Activated CD4-positive, alpha-beta T cell treated with anti-CD3 and anti-CD28 coated beads, Interleukin-2, amount 50 U/mL, for 48 hours (primary cell): ENCODE measurements at regions not wholly inside any gene's neighbourhood (a gene's known extent, or its start where the extent isn't known, plus 50 kb on each side); places are given as distances from the start of the nearest gene placed in this dataset.

Experiments used
- DNase-seq, 2 experiments: peaks; one replicate each; pipeline ENCODE4 v3.0.0-alpha.2; 2020

DNA sequence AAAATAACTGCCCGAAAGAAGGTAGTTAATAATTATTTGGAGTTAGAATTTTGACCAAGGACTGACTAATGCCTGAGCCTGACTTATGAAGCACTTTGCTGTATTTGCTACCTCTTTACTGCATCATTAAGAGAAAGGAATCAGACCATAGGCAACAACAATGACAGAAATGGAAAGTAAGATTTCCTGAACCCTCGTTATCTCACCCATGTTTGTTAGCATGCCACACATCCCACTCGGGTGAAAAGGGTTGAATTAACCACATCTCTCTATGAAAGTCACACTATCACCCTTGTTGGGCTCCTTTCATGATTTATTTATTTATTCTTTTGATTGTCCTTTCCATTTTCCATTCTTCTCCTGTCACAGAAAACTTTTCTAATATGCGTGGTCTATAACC, 59.6 kb downstream of the OLIG3 start:
- no peak for DNase-seq

DNA sequence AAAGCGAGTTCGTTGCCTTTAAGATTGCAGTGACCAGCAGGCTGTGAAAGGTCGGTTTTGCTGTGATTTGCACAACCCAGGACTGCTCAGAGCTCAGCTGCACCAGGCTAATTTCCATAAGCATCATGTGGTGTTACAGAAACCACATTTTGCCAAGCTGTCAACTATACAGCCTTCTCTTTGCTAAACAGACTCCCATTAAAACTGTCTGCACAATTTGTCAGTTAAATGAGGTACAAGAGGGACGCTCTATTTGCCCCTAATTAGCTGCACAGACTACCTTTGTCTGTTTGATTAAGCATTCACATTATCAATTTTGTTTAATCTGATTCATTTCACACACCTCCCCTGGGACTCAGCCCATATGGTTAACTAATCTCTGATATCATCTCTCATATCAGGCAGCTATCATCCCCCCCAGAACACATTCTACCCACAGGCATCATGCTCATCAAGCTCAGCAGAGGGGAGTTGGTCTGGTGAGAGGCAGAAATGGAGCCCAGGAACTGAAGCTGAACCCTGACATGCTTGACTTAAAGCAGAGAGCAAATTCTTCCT, 62.1 kb downstream of the OLIG3 start:
- no peak for DNase-seq

DNA sequence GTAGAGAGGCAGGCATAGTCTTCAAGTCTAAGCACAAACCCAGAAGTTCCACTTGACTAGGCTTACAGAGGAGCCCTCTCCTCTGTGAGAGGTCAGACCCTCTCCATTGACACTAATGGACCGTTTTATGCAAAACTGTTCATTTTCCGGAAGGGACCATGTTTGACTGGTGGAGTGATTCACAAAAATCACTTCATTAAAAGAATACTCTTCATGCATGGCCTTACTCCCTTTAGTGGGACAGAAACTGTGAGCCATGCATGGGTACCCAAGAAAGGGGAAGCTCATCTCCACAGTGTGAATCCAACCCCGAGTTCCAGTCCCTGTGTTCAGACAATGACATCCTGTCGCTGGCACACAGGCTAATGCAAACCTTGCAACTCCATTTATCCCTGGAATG, 63.2 kb downstream of the OLIG3 start:
- DNase-seq: no peak

DNA sequence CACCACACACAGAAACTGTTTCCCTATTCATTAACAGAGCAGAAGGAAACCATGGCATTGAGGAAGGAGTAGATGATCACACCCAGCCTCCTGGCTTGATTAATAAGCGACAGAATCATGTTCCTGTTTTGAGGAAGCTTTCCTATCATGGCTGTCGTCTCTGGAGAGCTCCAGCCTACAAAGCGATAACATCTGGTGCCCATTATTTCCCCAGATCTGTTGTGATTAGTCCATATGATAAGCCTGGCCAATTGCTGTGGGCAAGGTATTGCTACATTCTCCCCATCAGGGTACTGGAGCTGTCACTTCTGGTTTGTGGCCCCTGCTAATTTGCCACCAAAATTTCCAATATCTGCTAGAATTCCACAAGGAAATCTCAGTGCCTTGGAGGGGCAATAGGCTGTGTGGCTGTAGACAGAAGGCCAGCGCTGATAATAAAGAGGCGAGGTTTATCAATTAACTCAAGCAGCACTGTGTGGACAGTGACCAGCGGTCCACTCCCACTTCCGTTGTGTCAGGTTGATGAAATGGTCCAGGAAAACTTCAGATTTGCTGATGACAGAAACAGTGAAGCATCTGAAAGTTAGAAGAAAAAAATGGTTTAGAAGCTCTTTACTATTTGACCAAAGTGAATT, 66.4 kb downstream of the OLIG3 start:
- DNase-seq: no peak

DNA sequence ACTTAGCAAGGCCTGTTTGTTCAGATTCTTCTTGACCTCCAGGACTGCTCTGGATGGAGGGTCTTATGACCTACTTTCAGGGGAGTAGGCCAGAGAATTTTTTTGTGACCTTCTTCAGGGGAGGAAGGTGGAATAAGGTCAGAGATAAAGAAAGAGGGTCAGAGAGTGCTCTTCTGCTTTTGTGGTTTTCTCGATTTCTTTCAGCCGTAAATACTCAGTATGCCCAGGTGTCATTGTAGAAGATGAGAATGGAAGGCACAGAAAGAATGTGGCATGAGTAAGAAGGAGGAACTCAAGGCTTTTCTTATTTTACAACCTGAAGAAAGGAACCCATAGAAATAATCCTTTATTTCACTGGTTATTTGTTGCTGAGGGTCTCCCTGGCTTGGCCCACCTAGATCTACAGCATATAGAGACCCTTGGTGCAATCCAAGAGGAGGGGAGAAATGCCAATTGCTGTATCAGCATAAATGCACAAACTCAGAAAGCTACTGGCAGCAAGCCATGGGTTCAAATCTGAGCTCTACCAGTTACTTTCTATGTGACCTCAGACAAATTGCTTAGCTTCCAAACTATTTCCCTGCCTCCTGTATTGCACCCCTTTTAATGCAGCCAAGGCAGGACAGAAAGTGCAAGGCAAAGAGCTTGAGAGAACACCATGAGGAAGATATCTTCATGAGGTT, 68.0 kb downstream of the OLIG3 start:
- no peak for DNase-seq

DNA sequence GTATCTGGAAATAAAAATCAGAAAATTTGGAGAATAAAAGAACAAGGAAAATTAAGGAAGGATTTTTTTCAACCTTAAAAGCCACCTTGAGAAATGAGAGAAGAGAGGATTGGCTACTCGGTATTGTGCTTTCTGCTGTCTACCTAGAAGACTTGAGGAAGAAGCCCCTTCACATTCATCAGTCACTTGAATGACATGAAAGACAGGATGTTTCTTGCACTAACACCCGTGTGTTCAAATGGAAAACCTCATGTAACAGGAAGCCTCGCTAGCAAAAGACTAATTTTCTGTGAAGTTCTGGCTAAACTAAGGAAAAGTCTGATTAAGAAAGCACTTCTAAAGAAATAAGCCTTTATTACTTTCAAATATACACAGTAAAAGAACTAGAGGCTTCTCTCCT, 69.9 kb downstream of the OLIG3 start:
- no peak for DNase-seq

DNA sequence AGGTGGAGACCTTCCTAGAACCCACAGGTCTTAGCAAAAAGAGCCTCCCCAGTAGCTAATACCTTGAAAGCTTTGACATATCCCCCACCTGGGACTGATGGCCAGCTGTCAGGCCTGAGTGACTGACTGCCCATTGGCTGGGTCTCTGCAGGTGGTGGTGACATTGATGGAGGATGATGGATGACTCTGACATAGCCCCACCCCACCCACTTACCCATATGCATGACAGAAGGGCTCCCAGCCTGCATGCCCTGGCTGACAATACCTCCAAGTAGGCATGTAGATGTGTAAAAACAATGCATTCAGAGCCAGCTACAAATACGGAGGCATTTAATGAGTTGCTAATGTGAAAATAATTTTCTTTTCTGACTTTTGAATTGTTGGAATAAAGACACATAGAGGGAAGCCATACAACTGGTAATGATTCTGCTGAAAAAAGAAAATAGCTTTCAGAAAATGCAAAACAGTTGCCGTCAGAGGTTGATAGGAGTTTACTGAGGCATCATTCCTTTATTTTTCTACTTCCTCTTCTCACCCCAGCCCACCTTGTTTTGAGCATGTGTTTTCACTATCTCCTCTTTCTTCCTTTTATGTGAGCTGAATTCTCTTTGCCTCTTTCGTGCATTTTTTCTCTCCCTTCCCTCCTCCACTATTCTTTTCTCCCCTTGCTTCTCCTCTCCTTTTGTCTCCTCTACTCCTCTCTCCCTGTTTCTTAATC, 70.6 kb downstream of the OLIG3 start:
- no peak for DNase-seq

DNA sequence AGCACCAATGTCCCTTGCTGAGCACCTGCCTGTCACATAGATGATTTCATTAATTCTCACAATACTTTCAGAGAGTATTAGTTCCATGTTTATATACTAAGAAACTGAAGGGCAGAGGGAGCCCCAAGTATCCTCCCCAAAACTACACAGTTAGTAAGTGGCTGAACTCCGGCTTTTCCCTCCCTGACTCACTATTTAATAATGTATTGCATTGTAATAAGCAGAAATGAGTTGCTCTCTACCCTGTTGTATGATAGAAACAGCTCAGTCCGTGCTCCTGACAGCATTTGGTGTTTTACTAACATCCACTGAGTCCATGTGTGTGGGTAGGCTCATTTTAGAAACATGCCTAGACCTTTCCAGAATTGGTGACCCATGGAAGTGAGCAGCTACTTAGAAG, 76.8 kb downstream of the OLIG3 start:
- no peak for DNase-seq

DNA sequence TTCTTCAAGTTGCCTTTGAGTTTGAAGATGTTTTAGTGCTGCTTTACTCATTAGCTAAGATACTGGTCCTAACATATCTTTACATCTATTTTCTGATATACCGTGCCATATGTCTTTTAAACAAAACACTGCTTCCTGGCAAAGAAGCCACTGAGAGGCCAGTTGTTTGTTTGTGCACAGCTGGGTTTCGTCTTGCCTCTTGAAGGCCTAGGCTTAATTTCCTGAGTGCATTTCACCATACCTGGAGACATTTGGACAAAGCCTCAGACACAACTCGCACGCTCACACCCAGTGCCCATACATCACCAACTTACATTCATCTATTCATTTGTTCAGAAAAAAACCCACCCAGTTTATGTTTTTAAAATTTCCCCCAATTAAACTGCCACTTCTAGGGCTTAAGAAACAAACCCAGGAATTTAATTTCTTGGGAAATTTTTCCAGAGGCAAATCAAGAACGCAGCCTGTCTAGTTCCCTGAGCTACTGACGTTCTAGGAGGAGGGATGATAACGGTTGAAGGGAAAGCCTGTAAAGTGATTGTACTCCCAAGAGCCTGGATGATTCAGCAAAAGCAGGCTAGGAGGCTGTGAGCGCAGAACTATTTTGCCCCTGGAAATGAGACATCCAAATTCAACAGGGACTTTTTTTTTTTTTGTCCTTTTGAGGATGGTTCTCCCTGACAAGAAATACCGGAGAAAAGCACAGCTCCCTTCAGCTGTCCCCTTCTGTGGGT, 77.7 kb downstream of the OLIG3 start:
- DNase-seq: no peak

DNA sequence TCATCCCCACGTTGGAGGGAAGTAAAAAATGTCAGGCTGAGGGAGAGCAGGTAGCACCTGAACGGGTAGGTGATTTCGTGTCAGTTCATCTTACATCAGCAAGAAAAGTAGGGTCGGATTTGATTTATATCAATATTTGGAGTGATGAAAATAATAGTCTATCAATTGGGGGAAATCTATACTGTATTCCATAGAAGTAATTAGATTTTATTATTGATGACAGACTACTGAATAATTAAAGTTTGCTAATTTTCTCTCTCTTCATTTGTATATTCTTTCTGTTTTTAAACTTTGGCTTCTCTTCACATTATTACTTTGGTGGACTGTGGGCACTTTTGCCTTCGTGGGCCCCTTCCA, 78.4 kb downstream of the OLIG3 start:
- DNase-seq: no peak

DNA sequence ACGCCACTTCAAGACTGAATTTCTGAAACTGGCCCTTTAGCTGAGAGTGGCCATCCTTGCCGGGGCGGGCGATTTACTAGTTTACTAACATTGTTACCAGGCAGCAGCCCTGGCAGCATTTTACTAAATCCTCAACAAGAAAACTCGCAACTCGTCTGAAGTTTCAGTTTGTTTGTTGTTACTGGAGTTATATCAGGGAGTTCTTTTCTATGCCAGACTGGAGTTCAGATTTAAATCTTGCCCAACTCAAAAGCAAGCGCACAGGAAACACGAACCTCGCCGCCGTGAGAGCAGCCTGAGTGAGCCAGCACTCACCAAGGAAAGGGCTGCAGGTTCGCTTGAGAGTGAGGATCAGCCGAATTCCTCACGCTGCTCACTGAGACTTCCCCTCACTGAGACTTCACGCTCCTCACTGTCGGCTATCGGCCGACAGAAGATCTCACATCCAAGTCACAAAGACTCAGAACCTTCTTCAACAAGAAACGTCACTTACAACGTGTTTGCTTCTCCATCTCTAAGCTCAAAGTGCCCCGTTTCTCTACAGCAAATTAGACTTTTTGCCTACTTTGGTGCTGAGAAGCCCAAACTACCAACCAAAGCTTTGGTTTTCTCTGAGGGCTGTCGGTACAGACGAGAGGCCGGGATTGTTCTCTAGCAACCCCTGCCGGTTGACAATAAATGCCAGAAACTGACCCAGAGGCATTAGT, 78.9 kb downstream of the OLIG3 start:
- DNase-seq: peak; percentile 59 to 67

DNA sequence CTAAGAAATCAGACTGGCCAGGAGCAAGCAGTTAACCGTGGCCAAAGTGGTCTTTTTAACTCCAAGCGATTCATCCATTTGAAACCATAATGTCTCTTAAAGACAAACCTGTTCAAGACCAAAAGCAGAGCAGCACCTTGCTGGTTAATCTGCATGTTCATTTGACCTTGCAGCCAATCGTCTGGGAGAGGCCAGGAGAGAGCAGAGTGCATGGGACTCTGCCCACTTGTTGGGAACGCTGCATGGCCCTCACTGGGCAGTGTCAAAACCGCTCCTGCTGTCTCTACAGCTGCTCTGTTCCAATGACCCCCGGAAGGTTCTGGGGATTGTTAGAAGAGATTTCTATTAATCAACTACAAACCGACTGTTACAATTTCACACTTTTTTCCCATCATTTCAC, 79.6 kb downstream of the OLIG3 start:
- DNase-seq: no peak

DNA sequence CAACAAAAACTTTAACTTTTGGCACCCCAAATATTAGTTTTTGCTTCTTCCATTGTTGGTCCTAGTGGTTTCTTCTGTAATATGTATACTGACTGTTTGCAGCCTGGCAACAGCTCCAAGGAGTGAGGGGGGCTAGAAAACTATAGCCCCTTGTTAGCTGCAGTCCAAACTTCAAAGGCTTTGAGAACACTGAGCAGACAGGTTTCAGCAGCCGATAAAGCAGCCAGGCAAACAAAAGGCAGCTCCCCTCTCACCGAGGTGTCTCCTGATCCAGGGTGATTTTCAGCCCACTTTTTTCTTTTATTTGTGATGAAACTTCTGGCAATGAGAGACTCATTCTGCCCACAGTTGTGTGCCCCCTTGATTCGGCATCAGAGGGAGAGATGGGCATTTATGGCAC, 80.7 kb downstream of the OLIG3 start:
- no peak for DNase-seq

DNA sequence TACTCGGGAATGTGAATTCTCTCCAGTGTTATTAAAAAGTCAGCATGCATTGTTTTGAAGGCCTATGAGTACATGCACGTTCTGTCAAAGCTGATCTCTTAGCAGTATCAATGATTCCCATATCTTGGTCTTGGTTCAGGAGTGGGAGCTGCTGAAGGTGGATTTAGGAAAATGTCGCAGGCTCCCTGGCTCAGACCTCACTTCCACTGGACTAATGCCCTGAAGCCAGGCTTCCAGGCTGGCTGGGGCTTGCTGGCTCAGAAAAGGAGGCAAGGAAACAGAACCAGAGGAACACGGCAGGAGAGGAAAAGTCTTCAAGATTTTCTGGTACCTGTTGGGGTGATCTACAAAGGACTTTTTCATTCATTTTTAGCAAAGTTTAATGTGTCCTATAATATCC, 81.6 kb downstream of the OLIG3 start:
- DNase-seq: no peak

DNA sequence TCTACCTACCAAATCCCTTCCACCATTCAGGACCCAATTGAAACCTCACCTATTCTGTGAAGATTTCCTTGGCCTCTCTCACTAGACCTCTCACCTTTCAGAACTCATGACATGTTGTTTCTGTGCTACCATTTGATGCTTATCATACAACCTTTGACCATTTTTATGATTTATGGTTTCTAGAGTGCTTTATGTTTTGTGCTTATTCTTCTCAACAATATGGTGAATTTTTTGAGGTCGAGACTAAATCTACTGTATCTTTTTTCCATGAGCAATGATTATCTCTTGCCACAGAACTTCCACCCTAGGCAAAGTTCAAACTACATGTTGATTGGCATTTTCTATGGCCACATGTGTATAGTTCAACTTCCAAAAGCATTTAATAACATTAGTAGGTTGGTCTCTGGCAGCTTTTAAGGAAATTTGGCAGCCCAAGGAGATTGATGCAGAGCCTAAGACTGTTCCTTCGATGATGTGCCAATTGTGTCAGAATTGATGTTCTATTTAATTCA, 84.9 kb downstream of the OLIG3 start:
- DNase-seq: no peak

DNA sequence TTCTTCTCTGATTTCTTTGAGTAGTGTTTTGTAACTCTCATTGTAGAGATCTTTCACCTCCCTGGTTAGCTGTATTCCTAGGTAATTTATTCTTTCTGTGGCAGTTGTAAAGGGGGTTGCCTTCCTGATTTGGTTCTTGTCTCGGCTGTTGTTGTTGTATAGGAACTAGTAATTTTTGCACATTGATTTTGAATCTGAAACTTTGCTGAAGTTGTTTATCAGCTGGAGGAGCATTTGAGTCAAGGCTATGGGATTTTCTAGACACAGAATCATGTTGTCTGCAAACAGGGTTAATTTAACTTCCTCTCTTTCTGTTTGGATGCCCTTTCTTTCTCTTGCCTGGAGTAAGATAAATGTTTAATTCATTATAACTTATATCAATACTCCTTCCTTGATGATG, 86.4 kb downstream of the OLIG3 start:
- no peak for DNase-seq

DNA sequence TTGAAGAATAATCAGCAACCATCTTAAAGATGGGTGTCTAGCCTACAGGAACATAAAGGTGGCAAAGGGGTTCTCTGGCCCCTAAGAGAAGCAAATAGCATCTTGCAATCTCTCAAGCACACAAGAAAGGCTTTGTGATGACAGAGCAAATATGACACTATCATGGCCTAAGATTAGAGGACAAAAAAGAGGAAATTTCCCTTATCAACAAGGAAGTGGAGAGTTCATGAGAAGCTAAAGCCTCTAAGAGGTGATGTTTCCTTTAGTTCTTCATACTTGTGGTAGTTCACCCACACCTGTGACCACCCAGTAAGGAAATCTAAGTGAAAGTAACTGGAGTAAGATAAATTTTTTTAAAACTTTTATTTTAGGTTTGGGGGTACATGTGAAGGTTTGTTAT, 88.4 kb downstream of the OLIG3 start:
- no peak for DNase-seq

DNA sequence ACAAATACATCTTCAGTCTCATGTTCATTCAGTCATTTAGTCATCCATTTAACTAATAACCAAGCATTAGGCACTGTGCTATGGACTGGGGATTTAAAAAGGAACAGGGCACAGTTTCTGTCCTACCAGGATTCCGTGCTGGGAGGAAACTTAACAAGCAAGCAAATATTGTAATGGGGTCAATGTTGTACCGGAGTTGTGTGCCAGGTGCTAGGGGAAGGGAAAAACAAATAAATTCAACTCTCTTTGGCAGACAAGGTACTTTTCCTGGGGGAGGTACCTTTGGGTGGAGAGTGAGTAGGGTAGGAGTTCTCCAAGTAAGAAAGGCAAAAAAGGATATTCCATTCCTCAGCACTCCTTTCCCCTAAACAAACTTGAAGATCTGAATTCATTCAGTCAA, 90.3 kb downstream of the OLIG3 start:
- DNase-seq: no peak

DNA sequence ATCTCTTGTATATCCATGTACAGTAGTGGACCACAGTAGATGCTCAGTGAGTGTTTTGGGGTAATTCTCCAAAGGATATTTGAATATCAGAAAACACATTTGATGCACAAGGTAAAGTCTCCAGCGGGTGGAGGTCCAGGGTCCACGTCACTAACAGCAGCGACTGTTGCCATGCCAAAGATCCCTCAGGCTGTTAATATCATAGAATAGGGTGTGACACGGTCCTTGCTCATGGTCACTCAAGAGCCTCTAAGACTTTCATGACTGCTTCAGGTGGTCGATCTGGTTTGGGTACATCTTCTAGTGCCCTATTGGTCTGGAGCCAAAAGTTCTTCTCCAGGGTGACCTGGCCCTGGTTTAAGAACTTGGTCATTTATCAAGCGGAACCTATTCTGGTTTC, 90.8 kb downstream of the OLIG3 start:
- no peak for DNase-seq

DNA sequence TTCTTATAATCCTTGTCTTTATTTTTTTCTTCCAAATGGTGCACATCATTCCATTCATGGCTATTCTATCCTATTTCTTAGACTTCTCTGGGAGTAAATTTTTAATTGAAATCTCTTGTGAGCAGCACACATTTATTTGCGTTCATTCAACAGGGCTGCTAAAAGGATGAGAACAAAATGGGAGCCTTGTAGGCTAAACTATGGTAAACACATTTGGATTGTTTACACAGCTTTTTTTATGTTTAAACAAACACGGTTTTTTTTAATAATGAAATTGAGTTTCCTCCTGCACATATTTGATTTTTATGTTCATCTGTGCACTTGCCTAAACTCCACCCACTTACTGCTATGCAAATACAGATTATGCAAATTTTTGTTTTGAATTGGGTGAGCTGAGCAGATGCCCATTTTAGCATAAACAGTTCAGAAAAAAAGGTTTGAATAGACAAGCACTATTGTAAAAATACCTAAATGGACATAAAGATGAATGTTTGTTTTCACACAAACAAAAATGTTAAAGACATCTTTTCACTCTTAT, 92.0 kb downstream of the OLIG3 start:
- DNase-seq: no peak

DNA sequence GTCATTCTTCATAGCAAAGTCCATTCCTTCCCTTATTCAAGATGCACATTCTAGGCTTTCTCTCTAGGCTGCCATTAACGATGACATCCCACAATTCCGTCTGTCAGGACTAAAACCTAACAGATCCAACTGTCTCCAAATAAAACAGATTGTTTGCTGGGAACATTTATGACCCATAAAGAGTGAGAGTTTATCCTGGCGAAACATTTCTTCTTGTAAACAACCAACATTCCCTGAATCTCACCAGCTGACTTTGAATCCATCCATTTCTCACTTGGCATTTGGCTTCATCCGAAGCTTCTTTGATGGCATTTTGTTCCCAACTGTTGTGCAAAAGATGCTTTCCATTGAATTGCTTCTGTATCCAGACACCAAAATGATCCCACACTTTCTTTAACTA, 93.1 kb downstream of the OLIG3 start:
- no peak for DNase-seq

DNA sequence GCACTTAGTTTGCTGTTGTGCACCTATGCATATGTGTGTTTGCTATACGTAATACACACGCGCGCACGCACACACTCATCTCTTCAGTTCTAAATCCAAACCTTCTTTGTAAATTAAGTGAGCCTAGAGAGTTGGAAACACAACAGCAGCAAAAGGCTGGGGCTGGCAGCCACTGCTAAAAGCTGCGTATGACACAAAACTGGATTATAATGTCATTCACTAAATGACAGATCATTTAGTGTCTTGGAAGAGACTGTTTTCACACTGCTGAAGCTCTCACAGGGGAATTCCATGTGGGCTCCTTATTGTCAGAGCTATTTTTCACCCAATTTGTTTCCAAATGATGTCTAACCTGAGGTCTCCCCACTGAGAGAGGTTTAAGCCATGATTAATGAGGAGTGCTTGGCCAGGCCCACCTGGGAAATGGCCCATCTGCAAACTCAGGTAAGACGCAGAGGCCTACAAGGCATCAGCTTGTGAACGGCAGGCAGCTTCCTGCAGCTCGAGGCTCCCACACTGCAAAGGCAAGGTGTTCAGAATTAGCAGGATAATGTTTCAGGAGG, 94.2 kb downstream of the OLIG3 start:
- DNase-seq: peak; percentile 21 to 26
